ENCODE measurements at regions not wholly inside any gene's neighbourhood (a gene's known extent, or its start where the extent isn't known, plus 50 kb on each side); places are given as distances from the start of the nearest gene placed in this dataset.

DNA sequence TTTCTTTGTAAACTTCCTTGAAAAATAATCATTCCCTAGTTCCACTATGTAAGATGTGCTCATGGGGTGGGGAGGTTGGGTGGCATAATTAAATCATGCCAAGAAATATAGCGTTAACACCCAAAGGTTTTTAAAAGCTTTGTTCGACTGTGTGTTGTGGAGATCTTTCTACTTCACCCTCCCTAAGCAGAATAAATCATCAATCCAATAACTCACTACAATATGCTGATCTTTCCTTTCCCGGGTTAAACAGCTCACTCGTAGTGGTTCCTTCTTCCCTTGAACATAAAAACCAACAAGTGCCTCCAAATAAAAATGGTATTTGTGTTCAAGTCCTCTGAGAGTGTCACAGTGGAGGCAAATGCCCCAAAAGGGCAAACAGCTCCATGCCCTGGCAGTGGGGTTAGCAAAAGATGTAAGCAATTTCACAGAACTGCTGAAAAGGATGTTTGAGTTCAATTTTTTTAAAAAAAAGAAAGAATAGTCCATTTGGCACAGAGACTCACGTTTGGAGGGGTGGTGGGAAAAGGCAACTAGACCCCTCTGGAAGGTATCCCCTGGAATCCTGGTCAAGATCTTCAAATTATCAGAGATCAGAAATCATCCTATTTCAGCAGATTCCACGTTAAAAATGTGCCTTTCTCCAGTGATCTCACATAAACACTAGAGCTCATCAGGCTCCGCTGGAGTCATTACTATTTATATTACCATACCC, 99.1 kb downstream of the TFAP2A start:
- TF ChIP-seq JUND (IDR thresholded peaks at IDR 0.05) (no peak), TAF1 (conservative IDR thresholded peaks at IDR 0.05) (no peak), EGR1 (IDR thresholded peaks at IDR 0.05; ENCODE audit: low read depth in 2 of 2) (no peak)
- TF ChIP-seq, protein P1, sequence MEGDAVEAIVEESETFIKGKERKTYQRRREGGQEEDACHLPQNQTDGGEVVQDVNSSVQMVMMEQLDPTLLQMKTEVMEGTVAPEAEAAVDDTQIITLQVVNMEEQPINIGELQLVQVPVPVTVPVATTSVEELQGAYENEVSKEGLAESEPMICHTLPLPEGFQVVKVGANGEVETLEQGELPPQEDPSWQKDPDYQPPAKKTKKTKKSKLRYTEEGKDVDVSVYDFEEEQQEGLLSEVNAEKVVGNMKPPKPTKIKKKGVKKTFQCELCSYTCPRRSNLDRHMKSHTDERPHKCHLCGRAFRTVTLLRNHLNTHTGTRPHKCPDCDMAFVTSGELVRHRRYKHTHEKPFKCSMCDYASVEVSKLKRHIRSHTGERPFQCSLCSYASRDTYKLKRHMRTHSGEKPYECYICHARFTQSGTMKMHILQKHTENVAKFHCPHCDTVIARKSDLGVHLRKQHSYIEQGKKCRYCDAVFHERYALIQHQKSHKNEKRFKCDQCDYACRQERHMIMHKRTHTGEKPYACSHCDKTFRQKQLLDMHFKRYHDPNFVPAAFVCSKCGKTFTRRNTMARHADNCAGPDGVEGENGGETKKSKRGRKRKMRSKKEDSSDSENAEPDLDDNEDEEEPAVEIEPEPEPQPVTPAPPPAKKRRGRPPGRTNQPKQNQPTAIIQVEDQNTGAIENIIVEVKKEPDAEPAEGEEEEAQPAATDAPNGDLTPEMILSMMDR (IDR thresholded peaks at IDR 0.05; ENCODE audit: low read depth, low read length, missing input control), result no peak
- TF ChIP-seq, protein P2, sequence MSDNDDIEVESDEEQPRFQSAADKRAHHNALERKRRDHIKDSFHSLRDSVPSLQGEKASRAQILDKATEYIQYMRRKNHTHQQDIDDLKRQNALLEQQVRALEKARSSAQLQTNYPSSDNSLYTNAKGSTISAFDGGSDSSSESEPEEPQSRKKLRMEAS (IDR thresholded peaks at IDR 0.05), result no peak

All from liver (tissue), 3 donors.